HFF-Myc (cell line): ENCODE measurements at regions not wholly inside any gene's neighbourhood (a gene's known extent, or its start where the extent isn't known, plus 50 kb on each side); places are given as distances from the start of the nearest gene placed in this dataset.

Source experiments
- DNase-seq: peaks from one replicate; pipeline ENCODE4 v3.0.0-alpha.2; 2011; ENCODE audit warnings: low read depth; ENCODE audit errors: extremely low read depth
- H3K4me3 ChIP-seq: replicated peaks from 2 replicates; pipeline ENCODE4 v1.5.1; 2011; ENCODE audit warnings: low read depth, mild to moderate bottlenecking, control low read depth, low read length
- TF ChIP-seq, protein P1 (sequence below): IDR thresholded peaks from 2 replicates; pipeline ENCODE4 v1.5.1; 2012; ENCODE audit warnings: mild to moderate bottlenecking, low read depth, low read length, control low read depth; ENCODE audit errors: missing control alignments

- H3K4me3 ChIP-seq, result no peak overlapping the region
- TF ChIP-seq, protein P1, sequence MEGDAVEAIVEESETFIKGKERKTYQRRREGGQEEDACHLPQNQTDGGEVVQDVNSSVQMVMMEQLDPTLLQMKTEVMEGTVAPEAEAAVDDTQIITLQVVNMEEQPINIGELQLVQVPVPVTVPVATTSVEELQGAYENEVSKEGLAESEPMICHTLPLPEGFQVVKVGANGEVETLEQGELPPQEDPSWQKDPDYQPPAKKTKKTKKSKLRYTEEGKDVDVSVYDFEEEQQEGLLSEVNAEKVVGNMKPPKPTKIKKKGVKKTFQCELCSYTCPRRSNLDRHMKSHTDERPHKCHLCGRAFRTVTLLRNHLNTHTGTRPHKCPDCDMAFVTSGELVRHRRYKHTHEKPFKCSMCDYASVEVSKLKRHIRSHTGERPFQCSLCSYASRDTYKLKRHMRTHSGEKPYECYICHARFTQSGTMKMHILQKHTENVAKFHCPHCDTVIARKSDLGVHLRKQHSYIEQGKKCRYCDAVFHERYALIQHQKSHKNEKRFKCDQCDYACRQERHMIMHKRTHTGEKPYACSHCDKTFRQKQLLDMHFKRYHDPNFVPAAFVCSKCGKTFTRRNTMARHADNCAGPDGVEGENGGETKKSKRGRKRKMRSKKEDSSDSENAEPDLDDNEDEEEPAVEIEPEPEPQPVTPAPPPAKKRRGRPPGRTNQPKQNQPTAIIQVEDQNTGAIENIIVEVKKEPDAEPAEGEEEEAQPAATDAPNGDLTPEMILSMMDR, result no peak
- no peak for DNase-seq
Measured at GRCh38 chr19:31834070-31834469, 484.8 kb upstream of the TSHZ3 start.

- TF ChIP-seq, protein P1, result no peak
- H3K4me3 ChIP-seq, result no peak overlapping the region
- no peak for DNase-seq
Measured at GRCh38 chr19:31838163-31838815, 489.1 kb upstream of the TSHZ3 start.

DNA sequence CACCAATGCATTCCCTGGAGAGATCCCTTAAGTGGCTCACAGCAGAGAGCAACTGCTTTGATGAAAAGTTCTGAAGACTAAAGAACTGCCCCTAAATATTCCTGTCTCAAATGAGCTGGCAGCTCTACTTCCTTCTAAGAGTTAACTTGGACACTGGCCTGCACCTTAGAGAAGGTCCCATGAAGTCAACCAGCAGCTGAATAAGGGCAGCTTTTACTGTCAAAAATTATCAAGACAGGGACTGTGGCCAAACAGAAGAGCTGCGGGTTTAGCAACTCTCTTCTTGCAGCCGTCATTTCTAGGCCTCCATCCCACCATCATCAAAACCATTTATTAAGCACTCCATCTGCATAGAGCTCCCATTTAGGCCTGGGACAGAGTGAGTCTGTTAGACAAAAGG is 491.1 kb upstream of the TSHZ3 start:
- H3K4me3 ChIP-seq, result no peak overlapping the region
- TF ChIP-seq, protein P1, result no peak
- no peak for DNase-seq

GRCh38 chr19:31841755-31842154 is 492.5 kb upstream of the TSHZ3 start:
- no peak for DNase-seq
- H3K4me3 ChIP-seq, result no peak overlapping the region
- TF ChIP-seq, protein P1, result no peak

DNA sequence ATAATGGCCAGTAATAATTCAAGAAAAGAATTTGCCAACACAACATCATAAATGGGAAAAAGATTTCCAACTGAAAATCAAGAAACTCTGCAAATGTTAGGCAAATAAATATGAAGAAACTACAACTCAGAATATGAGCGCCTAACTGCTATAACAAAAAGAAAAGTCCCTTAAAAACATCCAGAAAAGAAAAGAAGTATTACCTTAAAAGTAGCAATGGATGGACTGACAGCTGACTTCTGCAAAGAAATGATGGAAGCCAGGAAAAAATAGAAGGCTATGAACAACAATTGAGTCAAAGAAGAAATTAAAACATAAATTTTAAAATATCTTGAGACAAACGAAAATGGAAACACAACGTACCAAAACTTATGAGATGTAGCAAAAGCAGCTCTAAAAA is 482.3 kb upstream of the ZNF507 start:
- TF ChIP-seq, protein P1, result no peak
- no peak for DNase-seq

DNA sequence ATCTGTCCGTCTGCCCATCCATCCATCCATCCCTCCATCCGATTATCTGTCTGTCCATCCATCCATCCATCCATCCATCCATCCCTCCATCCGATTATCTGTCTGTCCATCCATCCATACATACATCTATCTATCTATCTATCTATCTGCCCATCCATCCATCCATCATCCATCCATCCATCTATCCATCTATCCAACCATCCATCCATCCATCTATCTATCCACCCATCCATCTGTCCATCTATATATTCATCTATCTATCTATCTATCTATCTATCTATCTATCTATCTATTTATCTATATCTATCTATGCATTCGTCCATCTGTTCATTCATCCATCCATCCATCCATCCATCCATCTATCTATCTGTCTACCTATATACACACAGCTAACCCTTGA is 471.1 kb upstream of the ZNF507 start:
- no peak overlapping the region for H3K4me3 ChIP-seq
- TF ChIP-seq, protein P1, result no peak
- no peak for DNase-seq

More for the DNA sequence above, 482.3 kb upstream of the ZNF507 start:
- no peak overlapping the region for H3K4me3 ChIP-seq

GRCh38 chr19:31875591-31875990 is 469.8 kb upstream of the ZNF507 start:
- H3K4me3 ChIP-seq, result no peak overlapping the region
- no peak for DNase-seq
- TF ChIP-seq, protein P1, result no peak
